Left lung (tissue), 4 donors: ENCODE measurements at regions not wholly inside any gene's neighbourhood (a gene's known extent, or its start where the extent isn't known, plus 50 kb on each side); places are given as distances from the start of the nearest gene placed in this dataset.

Source experiments
- ATAC-seq: fragments of 200-7000 bp; cut with Tn5 transposase; one replicate; pipeline ENCODE4 v1.9.1; 2020; ENCODE audit warnings: moderate library complexity
- DNase-seq, 4 donors: peaks; one replicate each; pipeline ENCODE4 v3.0.0-alpha.2; 2013 to 2020
- H3K27ac ChIP-seq, 2 donors: fragments of 200-600 bp; sonication (generic) in 1 of 2; one replicate each; pipeline versions ENCODE4 v1.5.0 to v1.8.0; 2020 to 2021
- H3K27me3 ChIP-seq, 2 donors: fragments of 200-600 bp; sonication (generic) in 1 of 2; one replicate each; pipeline versions ENCODE4 v1.5.0 to v1.8.0; 2020 to 2021
- H3K36me3 ChIP-seq, 2 donors: fragments of 200-600 bp; sonication (generic) in 1 of 2; one replicate each; pipeline versions ENCODE4 v1.5.0 to v1.8.0; 2020 to 2021
- H3K4me1 ChIP-seq, 2 donors: fragments of 200-600 bp; one replicate each; pipeline ENCODE4 v1.8.0; 2021
- H3K4me3 ChIP-seq, 2 donors: fragments of 200-600 bp; sonication (generic) in 1 of 2; one replicate each; pipeline versions ENCODE4 v1.5.0 to v1.8.0; 2020 to 2021; ENCODE audit warnings: mild to moderate bottlenecking in 1 of 2
- H3K9me3 ChIP-seq, 2 donors: fragments of 200-600 bp; sonication (generic) in 1 of 2; one replicate each; pipeline versions ENCODE4 v1.5.0 to v1.8.0; 2020 to 2021
- CTCF ChIP-seq, 2 donors: fragments of 200-600 bp; sonication (generic) in 1 of 2; IDR thresholded peaks; one replicate each; pipeline versions ENCODE4 v1.5.0 to v1.8.0; 2021; ENCODE audit warnings: antibody characterized with exemption in 2 of 2
- intact Hi-C, 2 donors: fragments of 100-400 bp; cut with DNase I; formaldehyde crosslinking; loops; one replicate each; pipeline versions ENCODE4 v1.11.2 to v1.14.2; 2022
- donor health status: DM: no; HTN: yes; CAD: no.
- donor health status: DM: no; HTN: no; CAD: no.

- no peak for DNase-seq
- no peak for ATAC-seq
- Histone ChIP-seq H3K4me1 (no peaks in the 10 kb centered on the region), H3K9me3 (no peaks in the 10 kb centered on the region), H3K27me3 (no peaks in the 10 kb centered on the region), H3K4me3 (no peak overlapping the region), H3K36me3 (no peaks in the 10 kb centered on the region), H3K27ac (no peak overlapping the region)
- TF ChIP-seq CTCF (IDR thresholded peaks at IDR 0.05) = no peak
- intact Hi-C loops = no loop called here
Measured at GRCh38 chr5:158419186-158419585, 560.2 kb upstream of the CLINT1 start.

GRCh38 chr5:158414780-158415179 lies 555.8 kb upstream of the CLINT1 start:
- ATAC-seq (peak; percentile 48), DNase-seq (no peak)
- H3K27ac ChIP-seq = no peak overlapping the region
- peaks cover 0 to 4% of the 10 kb centered on the region in 2 donors for H3K4me1 ChIP-seq
- no peaks in the 10 kb centered on the region for H3K9me3 ChIP-seq
- no peak overlapping the region for H3K4me3 ChIP-seq
- intact Hi-C loops = no loop called here
- no peaks in the 10 kb centered on the region for H3K36me3 ChIP-seq
- no peaks in the 10 kb centered on the region for H3K27me3 ChIP-seq
- TF ChIP-seq CTCF (IDR thresholded peaks at IDR 0.05) = no peak

- Histone ChIP-seq H3K4me1 (peaks cover 0 to 4% of the 10 kb centered on the region in 2 donors), H3K27me3 (no peaks in the 10 kb centered on the region), H3K27ac (no peak overlapping the region), H3K9me3 (no peaks in the 10 kb centered on the region), H3K36me3 (no peaks in the 10 kb centered on the region), H3K4me3 (no peak overlapping the region)
- no peak for TF ChIP-seq CTCF (IDR thresholded peaks at IDR 0.05)
- ATAC-seq (no peak), DNase-seq (no peak)
- intact Hi-C loops = no loop called here
Measured at GRCh38 chr5:158414333-158414762, 555.4 kb upstream of the CLINT1 start.

- Histone ChIP-seq H3K4me1 (peaks cover 0 to 4% of the 10 kb centered on the region in 2 donors), H3K36me3 (no peaks in the 10 kb centered on the region), H3K9me3 (no peaks in the 10 kb centered on the region), H3K27ac (no peak overlapping the region), H3K4me3 (no peak overlapping the region), H3K27me3 (no peaks in the 10 kb centered on the region)
- no peak for TF ChIP-seq CTCF (IDR thresholded peaks at IDR 0.05)
- intact Hi-C loops = no loop called here
- ATAC-seq (no peak), DNase-seq (no peak)
Measured at GRCh38 chr5:158413122-158413680, 554.3 kb upstream of the CLINT1 start.

GRCh38 chr5:158410976-158411375 lies 552.0 kb upstream of the CLINT1 start:
- peak; percentile 15 for ATAC-seq
- H3K36me3 ChIP-seq = no peaks in the 10 kb centered on the region
- intact Hi-C loops = no loop called here

More at GRCh38 chr5:158410976-158411375, 552.0 kb upstream of the CLINT1 start:
- H3K27me3 ChIP-seq = no peaks in the 10 kb centered on the region
- no peak for DNase-seq
- peaks cover 0 to 17% of the 10 kb centered on the region in 2 donors for H3K4me1 ChIP-seq
- H3K4me3 ChIP-seq = no peak overlapping the region
- H3K27ac ChIP-seq = no peak overlapping the region
- no peaks in the 10 kb centered on the region for H3K9me3 ChIP-seq
- TF ChIP-seq CTCF (IDR thresholded peaks at IDR 0.05) = no peak
